ENCODE measurements at regions not wholly inside any gene's neighbourhood (a gene's known extent, or its start where the extent isn't known, plus 50 kb on each side); places are given as distances from the start of the nearest gene placed in this dataset.

- no peak overlapping the region for H3K27ac Mint-ChIP-seq
- DNase-seq (ENCODE audit: low spot score), result no peak
- ChIA-PET CTCF (no interaction called here), POLR2A (no interaction called here)
- no peaks in the 10 kb centered on the region for H3K4me1 Mint-ChIP-seq
- peaks cover 24% of the 10 kb centered on the region for H3K36me3 Mint-ChIP-seq
- H3K9me3 Mint-ChIP-seq, result peaks cover 86% of the 10 kb centered on the region
- TF ChIP-seq JUN (CRISPR knock-in tag; IDR thresholded peaks at IDR 0.05), result no peak
- TF ChIP-seq NFE2L1 (CRISPR knock-in tag; IDR thresholded peaks at IDR 0.05), result no peak
- no peak for TF ChIP-seq SMAD4 (CRISPR knock-in tag; IDR thresholded peaks at IDR 0.05)
- TF ChIP-seq HMGXB4 (CRISPR knock-in tag; IDR thresholded peaks at IDR 0.05), result no peak
- no peak for TF ChIP-seq TEAD4 (CRISPR knock-in tag; IDR thresholded peaks at IDR 0.05)
- TF ChIP-seq CBFB (CRISPR knock-in tag; IDR thresholded peaks at IDR 0.05; ENCODE audit: low read depth), result no peak
- TF ChIP-seq NFYB (CRISPR knock-in tag; conservative IDR thresholded peaks at IDR 0.05; ENCODE audit: low read depth), result no peak
- no peak for TF ChIP-seq RORB (CRISPR knock-in tag; IDR thresholded peaks at IDR 0.05)
- TF ChIP-seq ESRRA (CRISPR knock-in tag; IDR thresholded peaks at IDR 0.05; ENCODE audit: borderline replicate concordance), result no peak
- no peak for TF ChIP-seq ZNF263 (CRISPR knock-in tag; IDR thresholded peaks at IDR 0.05; ENCODE audit: low read depth)
- TF ChIP-seq ZNF121 (CRISPR knock-in tag; IDR thresholded peaks at IDR 0.05), result no peak
- TF ChIP-seq ZMAT4 (CRISPR knock-in tag; IDR thresholded peaks at IDR 0.05), result no peak
- TF ChIP-seq ZBTB21 (CRISPR knock-in tag; IDR thresholded peaks at IDR 0.05; ENCODE audit: borderline replicate concordance), result no peak
- no peak for TF ChIP-seq CREM (CRISPR knock-in tag; IDR thresholded peaks at IDR 0.05)
- no peak for TF ChIP-seq ZNF138 (CRISPR knock-in tag; conservative IDR thresholded peaks at IDR 0.05)
- H3K27me3 Mint-ChIP-seq (ENCODE audit: low read depth), result peaks cover 6% of the 10 kb centered on the region
- no peak overlapping the region for H3K4me3 Mint-ChIP-seq
- no peak for ATAC-seq
Observed at GRCh38 chr4:10200869-10201268, 84.3 kb upstream of the WDR1 start.

- no peak overlapping the region for H3K27ac Mint-ChIP-seq
- TF ChIP-seq ATF6 (CRISPR knock-in tag; IDR thresholded peaks at IDR 0.05), result no peak
- TF ChIP-seq ZMAT4 (CRISPR knock-in tag; IDR thresholded peaks at IDR 0.05), result no peak
- TF ChIP-seq CBFB (CRISPR knock-in tag; IDR thresholded peaks at IDR 0.05; ENCODE audit: low read depth), result no peak
- no peak for TF ChIP-seq AR (CRISPR knock-in tag; IDR thresholded peaks at IDR 0.05)
- TF ChIP-seq IRF1 (CRISPR knock-in tag; IDR thresholded peaks at IDR 0.05), result no peak
- H3K4me1 Mint-ChIP-seq, result no peaks in the 10 kb centered on the region
- H3K27me3 Mint-ChIP-seq (ENCODE audit: low read depth), result peaks cover 6% of the 10 kb centered on the region
- no peak overlapping the region for H3K4me3 Mint-ChIP-seq
- ATAC-seq, result no peak
- DNase-seq (ENCODE audit: low spot score), result no peak
- ChIA-PET POLR2A (no interaction called here), CTCF (no interaction called here)
- H3K9me3 Mint-ChIP-seq, result peaks cover 86% of the 10 kb centered on the region
- peaks cover 23% of the 10 kb centered on the region for H3K36me3 Mint-ChIP-seq
Observed at GRCh38 chr4:10198365-10198764, 81.8 kb upstream of the WDR1 start.

Data from WTC11 (cell line).